Lower leg skin (tissue), 3 donors: ENCODE measurements at regions not wholly inside any gene's neighbourhood (a gene's known extent, or its start where the extent isn't known, plus 50 kb on each side); places are given as distances from the start of the nearest gene placed in this dataset.

Experiments
- CTCF ChIP-seq, 3 donors: fragments of 450-650 bp; IDR thresholded peaks; one replicate each; pipeline ENCODE4 v1.5.1; 2016; ENCODE audit warnings: antibody characterized with exemption in 3 of 3, mild to moderate bottlenecking in 3 of 3, moderate library complexity in 2 of 3
- POLR2A ChIP-seq, 2 donors: fragments of 450-650 bp; IDR thresholded peaks; one replicate each; pipeline ENCODE4 v1.6.1; 2016 to 2017; ENCODE audit warnings: antibody characterized with exemption in 2 of 2, mild to moderate bottlenecking in 1 of 2, moderate library complexity in 1 of 2

DNA sequence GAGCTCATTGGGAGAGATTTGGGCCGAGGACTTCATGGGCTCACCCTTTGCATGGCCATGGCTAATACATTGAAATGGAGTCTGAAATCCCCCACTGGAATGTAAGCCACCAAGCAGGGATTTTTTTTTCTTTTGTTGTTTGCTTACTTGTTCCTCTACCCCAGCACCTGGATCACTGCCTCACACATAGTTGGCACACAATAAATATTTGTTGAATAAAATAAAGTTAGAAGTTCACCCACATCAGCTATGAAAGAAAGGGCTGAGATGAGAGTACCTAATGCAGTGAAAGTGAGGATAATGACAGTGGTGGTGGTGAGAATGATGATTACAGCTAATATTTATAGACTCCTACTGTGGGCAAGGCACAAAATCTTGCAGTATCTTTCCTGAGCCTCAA, 98.1 kb upstream of the ANXA1 start:
- TF ChIP-seq POLR2A (IDR thresholded peaks at IDR 0.05) (no peak), CTCF (IDR thresholded peaks at IDR 0.05) (no peak)
